BE2C (cell line): ENCODE measurements at regions not wholly inside any gene's neighbourhood (a gene's known extent, or its start where the extent isn't known, plus 50 kb on each side); places are given as distances from the start of the nearest gene placed in this dataset.

ENCODE experiments used
- DNase-seq: peaks from one replicate; pipeline ENCODE4 v3.0.0-alpha.2; 2020
- H3K27me3 ChIP-seq: fragments of 250-450 bp; sonication (Bioruptor Pico); 2 replicates; pipeline ENCODE4 v1.5.1; 2020; ENCODE audit warnings: mild to moderate bottlenecking
- H3K36me3 ChIP-seq: fragments of 250-450 bp; sonication (Bioruptor Pico); 2 replicates; pipeline ENCODE4 v1.5.1; 2020; ENCODE audit warnings: mild to moderate bottlenecking
- H3K4me1 ChIP-seq: fragments of 250-450 bp; sonication (Bioruptor Pico); 2 replicates; pipeline ENCODE4 v1.5.1; 2020
- H3K4me3 ChIP-seq: 2 replicates; pipeline ENCODE4 v1.5.1; 2011; ENCODE audit warnings: low read depth, low read length
- H3K9me3 ChIP-seq: fragments of 250-450 bp; sonication (Bioruptor Pico); 2 replicates; pipeline ENCODE4 v1.5.1; 2020
- CTCF ChIP-seq: IDR thresholded peaks from 2 replicates; pipeline ENCODE4 v1.5.1; 2012; ENCODE audit warnings: mild to moderate bottlenecking, low read depth, low read length

- no peak overlapping the region for H3K4me3 ChIP-seq
- no peaks in the 10 kb centered on the region for H3K4me1 ChIP-seq
- TF ChIP-seq CTCF: no peak
- H3K9me3 ChIP-seq: no peaks in the 10 kb centered on the region
- H3K36me3 ChIP-seq: no peaks in the 10 kb centered on the region
- H3K27me3 ChIP-seq: no peaks in the 10 kb centered on the region
- DNase-seq: no peak
Measured at GRCh38 chr14:75373616-75374015, 54.2 kb upstream of the JDP2 start.

GRCh38 chr14:75374911-75375310 lies 52.9 kb upstream of the JDP2 start:
- no peak for DNase-seq
- no peaks in the 10 kb centered on the region for H3K9me3 ChIP-seq
- no peaks in the 10 kb centered on the region for H3K27me3 ChIP-seq
- no peak overlapping the region for H3K4me3 ChIP-seq
- H3K4me1 ChIP-seq: no peaks in the 10 kb centered on the region
- H3K36me3 ChIP-seq: no peaks in the 10 kb centered on the region
- TF ChIP-seq CTCF: no peak

DNA sequence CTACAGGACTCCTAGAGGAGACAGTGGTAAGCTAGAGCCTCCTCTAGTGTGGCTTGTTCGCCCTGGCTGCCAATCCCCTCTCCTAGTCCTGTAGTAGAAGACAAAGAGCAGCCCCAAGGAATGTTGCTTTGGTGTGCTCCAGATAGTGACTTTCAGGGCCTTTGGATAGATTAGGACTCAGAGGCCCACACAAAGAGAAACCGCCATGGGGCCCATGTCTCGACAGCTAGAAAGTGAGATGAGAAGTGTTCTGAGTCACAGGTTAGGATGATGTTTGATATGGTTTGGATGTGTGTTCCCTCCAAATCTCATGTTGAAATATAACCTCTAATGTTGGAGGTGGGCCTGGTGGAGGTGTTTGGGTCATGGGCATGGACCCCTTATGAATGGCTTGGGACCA lies 51.8 kb upstream of the JDP2 start:
- TF ChIP-seq CTCF: no peak
- H3K4me1 ChIP-seq: no peaks in the 10 kb centered on the region
- H3K27me3 ChIP-seq: no peaks in the 10 kb centered on the region
- H3K9me3 ChIP-seq: no peaks in the 10 kb centered on the region
- no peak overlapping the region for H3K4me3 ChIP-seq
- no peak for DNase-seq
- H3K36me3 ChIP-seq: no peaks in the 10 kb centered on the region
